GM12891 (cell line): ENCODE measurements at regions not wholly inside any gene's neighbourhood (a gene's known extent, or its start where the extent isn't known, plus 50 kb on each side); places are given as distances from the start of the nearest gene placed in this dataset.

ENCODE experiments used
- PAX5 ChIP-seq: IDR thresholded peaks from 2 replicates; pipeline ENCODE4 v1.6.1; 2011; ENCODE audit warnings: low read length, moderate library complexity, mild to moderate bottlenecking; ENCODE audit not compliant: insufficient read depth, severe bottlenecking
- POLR2A ChIP-seq: IDR thresholded peaks from 2 replicates; pipeline ENCODE4 v1.6.1; 2011; ENCODE audit warnings: low read depth, low read length, control low read depth
- POLR2AphosphoS5 ChIP-seq: IDR thresholded peaks from 2 replicates; pipeline ENCODE4 v1.6.1; 2011; ENCODE audit warnings: low read depth, low read length, control low read depth
- POU2F2 ChIP-seq: IDR thresholded peaks from 2 replicates; pipeline ENCODE4 v1.6.1; 2011; ENCODE audit warnings: low read depth, mild to moderate bottlenecking, control low read depth, low read length, moderate library complexity
- SPI1 ChIP-seq: IDR thresholded peaks from 2 replicates; pipeline ENCODE4 v1.6.1; 2011; ENCODE audit warnings: low read depth, low read length, control low read depth
- TAF1 ChIP-seq: IDR thresholded peaks from 2 replicates; pipeline ENCODE4 v1.6.1; 2011; ENCODE audit warnings: low read depth, low read length, control low read depth

GRCh38 chr6:135710042-135710441 lies 141.5 kb upstream of the PDE7B start:
- TF ChIP-seq POLR2A (no peak), POLR2AphosphoS5 (no peak), TAF1 (no peak), SPI1 (no peak), POU2F2 (no peak), PAX5 (no peak)
